Keratinocyte (primary cell): ENCODE measurements at regions not wholly inside any gene's neighbourhood (a gene's known extent, or its start where the extent isn't known, plus 50 kb on each side); places are given as distances from the start of the nearest gene placed in this dataset.

Source experiments
- CTCF ChIP-seq, 3 experiments: IDR thresholded peaks in 1 of 3; conservative IDR thresholded peaks in 1 of 3; optimal IDR thresholded peaks in 1 of 3; 2 replicates in 2 of 3; 3 replicates in 1 of 3; pipeline versions ENCODE3 to v1.5.1; 2011; ENCODE audit warnings: low read length in 3 of 3, mild to moderate bottlenecking in 3 of 3, moderate library complexity in 2 of 3, control low read depth in 1 of 3, inconsistent platforms in 1 of 3; ENCODE audit not compliant: insufficient read depth in 2 of 3; ENCODE audit errors: extremely low read depth in 1 of 3
- EZH2 ChIP-seq: IDR thresholded peaks from one replicate; pipeline ENCODE4 v1.6.1; 2012; ENCODE audit warnings: inconsistent platforms, mild to moderate bottlenecking, low read length, moderate library complexity

GRCh38 chr17:6204203-6204722 lies 134.1 kb downstream of the WSCD1 start:
- TF ChIP-seq CTCF (optimal IDR thresholded peaks at IDR 0.05 in 1 of 3, IDR thresholded peaks at IDR 0.05 in 1 of 3, conservative IDR thresholded peaks at IDR 0.05 in 1 of 3; ENCODE audit: extremely low read depth in 1 of 3, insufficient read depth in 2 of 3, low read length in 3 of 3) (no peak), EZH2 (no peak)
